ENCODE measurements at regions not wholly inside any gene's neighbourhood (a gene's known extent, or its start where the extent isn't known, plus 50 kb on each side); places are given as distances from the start of the nearest gene placed in this dataset.

DNA sequence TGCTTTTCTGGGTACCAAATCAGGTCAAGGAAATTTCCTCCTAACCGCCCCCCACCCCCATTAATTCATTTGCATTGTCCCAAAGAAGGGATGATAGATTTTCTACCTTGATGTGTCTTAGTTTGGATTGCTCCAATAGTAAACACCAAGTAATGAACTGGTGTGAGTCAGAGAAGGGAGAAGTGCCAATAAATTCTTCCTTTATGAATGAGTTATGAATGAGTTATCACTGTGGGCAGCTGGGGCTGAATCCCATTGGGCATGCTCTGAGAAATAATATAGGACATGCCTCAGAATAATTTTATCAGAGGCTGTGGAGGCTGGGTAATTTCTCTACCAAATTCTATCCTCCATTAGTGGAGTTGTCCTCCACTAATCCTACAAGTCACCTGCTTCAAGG, 277.9 kb upstream of the FLRT2 start:
- Mint-ChIP-seq H3K36me3 (ENCODE audit: low read depth) (no peaks in the 10 kb centered on the region), H3K27ac (no peak overlapping the region), H3K4me3 (no peak overlapping the region), H3K27me3 (ENCODE audit: insufficient read depth, low read depth, poor library complexity) (peaks cover 4% of the 10 kb centered on the region), H3K9me3 (no peaks in the 10 kb centered on the region), H3K4me1 (peaks cover 28% of the 10 kb centered on the region)
- TF ChIP-seq ZNF462 (CRISPR knock-in tag; IDR thresholded peaks at IDR 0.05) (no peak), STAT1 (IDR thresholded peaks at IDR 0.05; ENCODE audit: unreplicated experiment) (no peak), JUNB (IDR thresholded peaks at IDR 0.05; ENCODE audit: unreplicated experiment) (no peak), ETS1 (IDR thresholded peaks at IDR 0.05) (no peak), EZH2phosphoT487 (IDR thresholded peaks at IDR 0.05; ENCODE audit: unreplicated experiment) (no peak), REST (IDR thresholded peaks at IDR 0.05; ENCODE audit: unreplicated experiment) (no peak), ZNF114 (CRISPR knock-in tag; IDR thresholded peaks at IDR 0.05) (no peak), EZH2 (IDR thresholded peaks at IDR 0.05; ENCODE audit: low read depth, unreplicated experiment) (no peak), CREB1 (CRISPR knock-in tag; IDR thresholded peaks at IDR 0.05; ENCODE audit: low read depth) (no peak), NANOG (IDR thresholded peaks at IDR 0.05; ENCODE audit: borderline replicate concordance) (no peak), ZNF331 (CRISPR knock-in tag; IDR thresholded peaks at IDR 0.05; ENCODE audit: low read depth) (no peak), POLR2AphosphoS5 (IDR thresholded peaks at IDR 0.05; ENCODE audit: low read depth) (no peak)
- TF ChIP-seq, protein P1, sequence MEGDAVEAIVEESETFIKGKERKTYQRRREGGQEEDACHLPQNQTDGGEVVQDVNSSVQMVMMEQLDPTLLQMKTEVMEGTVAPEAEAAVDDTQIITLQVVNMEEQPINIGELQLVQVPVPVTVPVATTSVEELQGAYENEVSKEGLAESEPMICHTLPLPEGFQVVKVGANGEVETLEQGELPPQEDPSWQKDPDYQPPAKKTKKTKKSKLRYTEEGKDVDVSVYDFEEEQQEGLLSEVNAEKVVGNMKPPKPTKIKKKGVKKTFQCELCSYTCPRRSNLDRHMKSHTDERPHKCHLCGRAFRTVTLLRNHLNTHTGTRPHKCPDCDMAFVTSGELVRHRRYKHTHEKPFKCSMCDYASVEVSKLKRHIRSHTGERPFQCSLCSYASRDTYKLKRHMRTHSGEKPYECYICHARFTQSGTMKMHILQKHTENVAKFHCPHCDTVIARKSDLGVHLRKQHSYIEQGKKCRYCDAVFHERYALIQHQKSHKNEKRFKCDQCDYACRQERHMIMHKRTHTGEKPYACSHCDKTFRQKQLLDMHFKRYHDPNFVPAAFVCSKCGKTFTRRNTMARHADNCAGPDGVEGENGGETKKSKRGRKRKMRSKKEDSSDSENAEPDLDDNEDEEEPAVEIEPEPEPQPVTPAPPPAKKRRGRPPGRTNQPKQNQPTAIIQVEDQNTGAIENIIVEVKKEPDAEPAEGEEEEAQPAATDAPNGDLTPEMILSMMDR (conservative IDR thresholded peaks at IDR 0.05; ENCODE audit: low read depth in 2 of 2), result no peak
- Histone ChIP-seq H3K4me3 (no peak overlapping the region), H3K4me1 (ENCODE audit: insufficient read depth) (peaks cover 11% of the 10 kb centered on the region; the same call in 1 of the 2 replicates), H3K27ac (ENCODE audit: low read depth) (no peak overlapping the region), H2AFZ (no peak overlapping the region), H3K36me3 (ENCODE audit: insufficient read depth) (no peaks in the 10 kb centered on the region), H3K4me2 (no peak overlapping the region), H4K20me1 (replicated peaks; ENCODE audit: insufficient read depth) (no peaks in the 10 kb centered on the region), H3K27me3 (ENCODE audit: insufficient read depth) (no peaks in the 10 kb centered on the region), H3K9me2 (ENCODE audit: insufficient read depth) (0 out of 2 replicates have a peak, but pooled peaks cover 6% of the 10 kb centered on the region), H3F3A (replicated peaks; ENCODE audit: low read depth) (no peaks in the 10 kb centered on the region), H3K79me2 (replicated peaks; ENCODE audit: insufficient read depth) (no peaks in the 10 kb centered on the region)
- DNase-seq (ENCODE audit: low spot score), result no peak
- ATAC-seq, result no peak

All from GM23338 (cell line).